IMR-90 (cell line): ENCODE measurements at regions not wholly inside any gene's neighbourhood (a gene's known extent, or its start where the extent isn't known, plus 50 kb on each side); places are given as distances from the start of the nearest gene placed in this dataset.

Experiments used
- ATAC-seq: fragments of 200-7000 bp; cut with Tn5 transposase; 2 replicates; pipeline ENCODE4 v1.9.1; 2020; ENCODE audit warnings: low read depth, mild to moderate bottlenecking, moderate library complexity
- BruUV-seq: library from RNA; stranded (reverse); fragments of 400-500 nt; replicated peaks from 2 replicates; lab custom pipeline; 2021; lab: Mats Ljungman, UMichigan
- CTCF ChIA-PET: fragments of 300-600 bp; formaldehyde crosslinking; extraction: SDS; loops from one replicate; lab custom pipeline; 2021; ENCODE audit warnings: antibody characterized with exemption; lab: Yijun Ruan, JAX
- POLR2A ChIA-PET: fragments of 300-600 bp; sonication (Branson Sonifier 250); formaldehyde crosslinking; loops from one replicate; lab custom pipeline; 2022; ENCODE audit warnings: antibody characterized with exemption; ENCODE audit not compliant: unreplicated experiment; lab: Charles Lee
- DNase-seq: peaks from one replicate; pipeline ENCODE4 v3.0.0; 2013
- H2AFZ ChIP-seq: replicated peaks from 2 replicates; pipeline ENCODE3; 2013; ENCODE audit warnings: low read length, mild to moderate bottlenecking; ENCODE audit not compliant: poor library complexity
- H2AK5ac ChIP-seq: 2 replicates; pipeline ENCODE4 v1.6.1; 2013; ENCODE audit warnings: low read depth, low read length, inconsistent platforms
- H2AK9ac ChIP-seq: replicated peaks from 2 replicates; pipeline ENCODE3; 2013; ENCODE audit warnings: mild to moderate bottlenecking, low read depth, low read length, moderate library complexity; ENCODE audit not compliant: poor library complexity
- H2BK120ac ChIP-seq: 2 replicates; pipeline ENCODE4 v1.6.1; 2013; ENCODE audit warnings: low read depth, low read length, inconsistent platforms
- H2BK15ac ChIP-seq: 3 replicates; pipeline ENCODE4 v1.6.1; 2013; ENCODE audit warnings: low read depth, low read length, inconsistent platforms
- H2BK20ac ChIP-seq: 2 replicates; pipeline ENCODE4 v1.6.1; 2013; ENCODE audit warnings: low read depth, mild to moderate bottlenecking, inconsistent platforms, low read length, moderate library complexity
- H2BK5ac ChIP-seq: 2 replicates; pipeline ENCODE4 v1.6.1; 2013; ENCODE audit warnings: mild to moderate bottlenecking, low read depth, low read length, inconsistent platforms; ENCODE audit not compliant: poor library complexity, severe bottlenecking
- H3K14ac ChIP-seq: replicated peaks from 2 replicates; pipeline ENCODE4 v1.6.1; 2013; ENCODE audit warnings: low read depth, low read length, inconsistent platforms
- H3K18ac ChIP-seq: 2 replicates; pipeline ENCODE4 v1.6.1; 2013; ENCODE audit warnings: low read depth, low read length, control low read depth
- H3K23ac ChIP-seq: 2 replicates; pipeline ENCODE4 v1.6.1; 2013; ENCODE audit warnings: low read depth, low read length, inconsistent platforms
- H3K27ac ChIP-seq: 2 replicates; pipeline ENCODE4 v1.5.1; 2013; ENCODE audit warnings: mild to moderate bottlenecking, control low read depth, low read length; ENCODE audit not compliant: insufficient read depth
- H3K27me3 ChIP-seq: 2 replicates; pipeline ENCODE4 v1.6.1; 2013; ENCODE audit warnings: low read length; ENCODE audit not compliant: control insufficient read depth, insufficient read depth
- H3K36me3 ChIP-seq: 2 replicates; pipeline ENCODE4 v1.6.1; 2013; ENCODE audit warnings: low read length, mixed read lengths; ENCODE audit not compliant: control insufficient read depth, insufficient read depth
- H3K4ac ChIP-seq: 2 replicates; pipeline ENCODE4 v1.6.1; 2013; ENCODE audit warnings: low read depth, low read length, inconsistent platforms
- H3K4me1 ChIP-seq: 2 replicates; pipeline ENCODE4 v1.6.1; 2013; ENCODE audit warnings: low read length, mixed read lengths; ENCODE audit not compliant: control insufficient read depth, insufficient read depth
- H3K4me2 ChIP-seq: 2 replicates; pipeline ENCODE4 v1.6.1; 2013; ENCODE audit warnings: low read depth, mild to moderate bottlenecking, control low read depth, low read length, moderate library complexity
- H3K4me3 ChIP-seq: 2 replicates; pipeline ENCODE4 v1.5.1; 2013; ENCODE audit warnings: low read depth, mild to moderate bottlenecking, control low read depth, low read length, moderate library complexity; ENCODE audit not compliant: insufficient read depth
- H3K56ac ChIP-seq: 2 replicates; pipeline ENCODE4 v1.6.1; 2013; ENCODE audit warnings: low read length, inconsistent platforms; ENCODE audit not compliant: insufficient read depth; ENCODE audit errors: extremely low read depth
- H3K79me1 ChIP-seq, 2 experiments: 2 replicates each; pipeline ENCODE4 v1.6.1; 2013; ENCODE audit warnings: low read length in 2 of 2, inconsistent platforms in 1 of 2, low read depth in 1 of 2
- H3K9ac ChIP-seq: 2 replicates; pipeline ENCODE4 v1.6.1; 2013; ENCODE audit warnings: low read depth, low read length, control low read depth
- H3K9me1 ChIP-seq: 2 replicates; pipeline ENCODE4 v1.6.1; 2013; ENCODE audit warnings: low read length, inconsistent platforms; ENCODE audit not compliant: insufficient read depth
- H3K9me3 ChIP-seq: 2 replicates; pipeline ENCODE4 v1.6.1; 2013; ENCODE audit warnings: low read length; ENCODE audit not compliant: control insufficient read depth, insufficient read depth
- H4K20me1 ChIP-seq: 2 replicates; pipeline ENCODE4 v1.6.1; 2013; ENCODE audit warnings: low read length, inconsistent platforms; ENCODE audit not compliant: insufficient read depth
- H4K5ac ChIP-seq: 2 replicates; pipeline ENCODE4 v1.6.1; 2013; ENCODE audit warnings: mild to moderate bottlenecking, low read depth, low read length, control low read depth
- H4K8ac ChIP-seq, 2 experiments: 2 replicates each; pipeline ENCODE4 v1.6.1; 2013; ENCODE audit warnings: low read depth in 2 of 2, low read length in 2 of 2, control low read depth in 1 of 2, inconsistent platforms in 1 of 2
- H4K91ac ChIP-seq: 2 replicates; pipeline ENCODE4 v1.6.1; 2013; ENCODE audit warnings: low read depth, low read length, inconsistent platforms; ENCODE audit not compliant: insufficient read depth
- CHD1 ChIP-seq: IDR thresholded peaks from 2 replicates; pipeline ENCODE4 v1.6.1; 2012; ENCODE audit warnings: low read depth, low read length, improper control_type of control experiment
- FOS ChIP-seq: fragments of 150-350 bp; IDR thresholded peaks from 2 replicates; pipeline ENCODE4 v1.6.1; 2016; ENCODE audit warnings: low read depth, low read length
- WGBS, 2 experiments: methylation state at CpG; one replicate each; pipeline versions ENCODE4 v1.1.5 to v1.1.7; 2013; ENCODE audit warnings: missing lambda C conversion rate in 2 of 2; ENCODE audit not compliant: insufficient read length in 1 of 2; ENCODE audit errors: extremely low coverage in 2 of 2; 5-methylcytosine and 5-hydroxymethylcytosine counted together
- dilution Hi-C: fragments of 300-500 bp; cut with HindIII; formaldehyde crosslinking; loops from one replicate; pipeline ENCODE4 v1.14.3; 2018; ENCODE audit warnings: low sequenced_read_pairs; ENCODE audit not compliant: unreplicated experiment
- in situ Hi-C: fragments of 300-500 bp; cut with MboI; formaldehyde crosslinking; loops from 3 replicates; pipeline ENCODE4 v1.14.3; 2019; ENCODE audit warnings: low sequenced_read_pairs, inconsistent platforms, mixed read lengths
- intact Hi-C: fragments of 100-400 bp; cut with micrococcal nuclease; formaldehyde crosslinking; loops from 2 replicates; pipeline ENCODE4 v1.10.0; 2022
- TF ChIP-seq, protein P1 (sequence below): conservative IDR thresholded peaks from 2 replicates; pipeline ENCODE4 v1.5.1; 2012; ENCODE audit warnings: mild to moderate bottlenecking, low read depth, low read length, improper control_type of control experiment

DNA sequence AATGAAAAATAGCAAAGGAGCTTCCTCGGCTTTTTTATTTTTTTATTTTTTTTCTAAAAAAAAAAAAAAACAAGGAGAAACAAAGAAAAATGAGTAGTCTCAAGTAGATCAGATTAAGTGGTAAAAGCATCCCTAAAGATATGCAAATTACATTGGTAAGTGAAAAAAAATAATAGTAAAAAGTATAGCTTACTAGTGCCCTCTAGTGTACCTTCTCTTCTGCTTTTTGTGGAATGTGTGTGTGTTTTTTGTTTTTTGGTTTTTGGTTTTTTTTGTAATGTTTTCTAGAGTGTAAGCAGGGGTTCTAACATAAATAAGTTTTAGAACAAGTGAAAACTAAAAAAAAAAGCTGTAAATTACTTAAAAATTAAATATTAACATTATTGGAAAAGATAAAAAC is 1062.0 kb downstream of the HACE1 start:
- Histone ChIP-seq H2AFZ (no peak overlapping the region), H4K5ac (no peak overlapping the region), H3K18ac (no peak overlapping the region), H4K20me1 (no peaks in the 10 kb centered on the region), H2AK5ac (no peak overlapping the region), H2AK9ac (no peak overlapping the region), H2BK20ac (no peak overlapping the region), H2BK5ac (no peak overlapping the region), H3K27ac (no peak overlapping the region), H3K36me3 (no peaks in the 10 kb centered on the region), H3K4me2 (no peak overlapping the region), H4K8ac (no peak overlapping the region), H3K79me1 (no peaks in the 10 kb centered on the region), H2BK15ac (no peak overlapping the region), H3K27me3 (no peaks in the 10 kb centered on the region), H2BK120ac (no peak overlapping the region), H3K9me1 (no peaks in the 10 kb centered on the region), H3K9ac (no peak overlapping the region), H3K4ac (no peak overlapping the region), H3K14ac (no peak overlapping the region), H3K4me1 (no peaks in the 10 kb centered on the region), H3K9me3 (no peaks in the 10 kb centered on the region; the same call in 1 of the 2 replicates), H3K56ac (no peak overlapping the region), H3K4me3 (no peak overlapping the region), H3K23ac (no peak overlapping the region), H4K91ac (no peak overlapping the region)
- TF ChIP-seq FOS = no peak
- TF ChIP-seq, protein P1, sequence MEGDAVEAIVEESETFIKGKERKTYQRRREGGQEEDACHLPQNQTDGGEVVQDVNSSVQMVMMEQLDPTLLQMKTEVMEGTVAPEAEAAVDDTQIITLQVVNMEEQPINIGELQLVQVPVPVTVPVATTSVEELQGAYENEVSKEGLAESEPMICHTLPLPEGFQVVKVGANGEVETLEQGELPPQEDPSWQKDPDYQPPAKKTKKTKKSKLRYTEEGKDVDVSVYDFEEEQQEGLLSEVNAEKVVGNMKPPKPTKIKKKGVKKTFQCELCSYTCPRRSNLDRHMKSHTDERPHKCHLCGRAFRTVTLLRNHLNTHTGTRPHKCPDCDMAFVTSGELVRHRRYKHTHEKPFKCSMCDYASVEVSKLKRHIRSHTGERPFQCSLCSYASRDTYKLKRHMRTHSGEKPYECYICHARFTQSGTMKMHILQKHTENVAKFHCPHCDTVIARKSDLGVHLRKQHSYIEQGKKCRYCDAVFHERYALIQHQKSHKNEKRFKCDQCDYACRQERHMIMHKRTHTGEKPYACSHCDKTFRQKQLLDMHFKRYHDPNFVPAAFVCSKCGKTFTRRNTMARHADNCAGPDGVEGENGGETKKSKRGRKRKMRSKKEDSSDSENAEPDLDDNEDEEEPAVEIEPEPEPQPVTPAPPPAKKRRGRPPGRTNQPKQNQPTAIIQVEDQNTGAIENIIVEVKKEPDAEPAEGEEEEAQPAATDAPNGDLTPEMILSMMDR = peak; percentile 20; the same call in 1 of the 2 replicates
- TF ChIP-seq CHD1 = no peak
- in situ Hi-C loops = no loop called here
- intact Hi-C loops = no loop called here
- ChIA-PET CTCF (interaction anchor here (0.6 kb wide), 1 partner anchor 103 kb away, joined by 4 read pairs; no protein-coding TSS in a partner anchor), POLR2A (no interaction called here)
- no CpG with 5 or more reads among the region's 1 CpG for WGBS, 2 experiments
- no peak for ATAC-seq
- no TSS peak for BruUV-seq
- dilution Hi-C loops = no loop called here
- no peak for DNase-seq
